HFF-Myc (cell line): ENCODE measurements at regions not wholly inside any gene's neighbourhood (a gene's known extent, or its start where the extent isn't known, plus 50 kb on each side); places are given as distances from the start of the nearest gene placed in this dataset.

ENCODE experiments used
- DNase-seq: peaks from one replicate; pipeline ENCODE4 v3.0.0-alpha.2; 2011; ENCODE audit warnings: low read depth; ENCODE audit errors: extremely low read depth
- H3K4me3 ChIP-seq: replicated peaks from 2 replicates; pipeline ENCODE4 v1.5.1; 2011; ENCODE audit warnings: low read depth, mild to moderate bottlenecking, control low read depth, low read length
- TF ChIP-seq, protein P1 (sequence below): IDR thresholded peaks from 2 replicates; pipeline ENCODE4 v1.5.1; 2012; ENCODE audit warnings: mild to moderate bottlenecking, low read depth, low read length, control low read depth; ENCODE audit errors: missing control alignments

DNA sequence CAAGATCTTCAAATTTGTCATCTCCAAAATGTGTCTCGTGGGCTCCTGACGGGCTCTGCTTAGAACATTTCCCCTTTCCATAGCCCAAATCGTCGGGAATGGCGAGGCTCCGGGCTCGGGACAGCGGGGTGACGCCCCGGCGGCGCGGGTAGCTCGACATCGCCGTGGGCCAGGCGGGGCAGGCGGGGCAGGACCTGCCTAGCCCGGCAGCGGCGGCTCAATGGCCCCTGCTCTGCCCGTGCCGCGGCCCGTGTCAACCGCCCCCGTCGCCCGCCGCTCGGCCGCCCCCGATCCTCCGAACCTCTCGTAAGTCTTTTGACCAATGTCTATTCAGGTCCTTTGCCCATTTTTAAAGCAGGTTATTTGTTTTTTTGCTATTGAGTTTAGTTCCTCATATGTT, 111.2 kb downstream of the PMAIP1 start:
- no peak overlapping the region for H3K4me3 ChIP-seq
- DNase-seq, result no peak
- TF ChIP-seq, protein P1, sequence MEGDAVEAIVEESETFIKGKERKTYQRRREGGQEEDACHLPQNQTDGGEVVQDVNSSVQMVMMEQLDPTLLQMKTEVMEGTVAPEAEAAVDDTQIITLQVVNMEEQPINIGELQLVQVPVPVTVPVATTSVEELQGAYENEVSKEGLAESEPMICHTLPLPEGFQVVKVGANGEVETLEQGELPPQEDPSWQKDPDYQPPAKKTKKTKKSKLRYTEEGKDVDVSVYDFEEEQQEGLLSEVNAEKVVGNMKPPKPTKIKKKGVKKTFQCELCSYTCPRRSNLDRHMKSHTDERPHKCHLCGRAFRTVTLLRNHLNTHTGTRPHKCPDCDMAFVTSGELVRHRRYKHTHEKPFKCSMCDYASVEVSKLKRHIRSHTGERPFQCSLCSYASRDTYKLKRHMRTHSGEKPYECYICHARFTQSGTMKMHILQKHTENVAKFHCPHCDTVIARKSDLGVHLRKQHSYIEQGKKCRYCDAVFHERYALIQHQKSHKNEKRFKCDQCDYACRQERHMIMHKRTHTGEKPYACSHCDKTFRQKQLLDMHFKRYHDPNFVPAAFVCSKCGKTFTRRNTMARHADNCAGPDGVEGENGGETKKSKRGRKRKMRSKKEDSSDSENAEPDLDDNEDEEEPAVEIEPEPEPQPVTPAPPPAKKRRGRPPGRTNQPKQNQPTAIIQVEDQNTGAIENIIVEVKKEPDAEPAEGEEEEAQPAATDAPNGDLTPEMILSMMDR, result no peak

DNA sequence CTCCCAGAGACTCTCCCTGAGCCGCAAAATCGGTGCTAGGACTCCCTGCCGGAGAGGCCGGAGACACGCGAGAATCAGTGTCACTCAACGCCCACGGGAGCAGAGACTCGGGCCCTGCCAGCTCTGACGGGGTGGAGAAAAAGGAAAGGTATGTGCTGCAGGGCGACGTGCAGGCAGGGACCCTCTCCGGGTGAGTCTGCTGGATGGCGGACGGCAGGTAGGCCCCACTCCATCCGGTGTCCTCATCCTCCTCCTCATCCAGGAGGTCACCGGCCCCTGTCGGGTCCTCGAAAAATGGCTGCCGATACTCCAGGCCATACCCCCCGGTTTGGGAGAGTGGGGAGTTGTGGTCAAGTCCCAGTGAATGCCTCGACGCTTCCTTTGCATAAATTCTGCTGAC, 110.7 kb downstream of the PMAIP1 start:
- H3K4me3 ChIP-seq, result no peak overlapping the region
- TF ChIP-seq, protein P1, result no peak
- DNase-seq, result no peak

DNA sequence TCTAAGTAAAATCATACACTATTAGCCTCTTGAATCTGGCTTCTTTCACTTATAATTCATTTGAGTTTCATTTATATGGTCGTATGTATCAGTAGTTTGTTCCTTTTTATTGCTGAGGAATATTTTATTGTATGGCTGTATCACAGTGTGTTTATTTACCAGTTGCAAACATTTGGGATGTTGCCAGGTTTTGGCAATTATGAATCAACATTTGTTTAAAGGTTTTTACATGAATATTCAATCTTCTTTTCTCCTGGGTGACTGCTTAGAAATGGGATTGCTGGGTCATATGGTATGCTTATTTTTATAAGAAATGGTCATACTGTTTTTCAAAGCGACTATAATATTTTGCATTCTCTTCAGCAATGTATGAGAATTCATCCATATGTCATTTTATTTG, 107.9 kb downstream of the PMAIP1 start:
- TF ChIP-seq, protein P1, result no peak
- H3K4me3 ChIP-seq, result no peak overlapping the region
- DNase-seq, result no peak

DNA sequence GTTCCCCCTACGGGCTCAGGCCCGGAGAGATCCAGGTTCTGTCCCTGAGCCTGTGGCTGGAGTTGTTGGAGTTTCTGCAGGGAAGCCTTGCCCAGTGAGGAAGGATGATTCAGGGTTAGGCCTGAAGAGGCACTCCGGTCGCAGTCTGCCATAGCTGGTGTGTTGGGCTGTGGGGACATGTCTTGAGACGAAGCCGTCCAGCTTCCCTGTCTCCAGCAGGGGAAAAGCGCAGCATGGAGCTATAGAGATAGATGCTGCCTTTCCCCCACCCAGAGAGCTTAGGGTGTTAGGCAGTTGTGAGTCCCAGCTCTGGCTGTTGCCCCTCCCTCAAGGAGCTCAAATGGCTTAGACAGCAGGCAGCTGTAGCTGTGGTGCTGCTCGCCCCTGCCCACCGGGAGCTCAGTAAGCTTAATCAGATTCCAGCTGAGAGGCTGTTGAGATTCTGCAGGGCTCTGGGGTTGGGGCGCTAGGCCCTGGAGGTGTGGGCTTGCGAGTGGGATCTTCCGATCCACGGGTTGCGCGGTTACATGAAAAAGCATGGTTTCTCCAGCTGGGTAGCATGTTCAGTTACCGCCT, 103.9 kb downstream of the PMAIP1 start:
- no peak for DNase-seq
- TF ChIP-seq, protein P1, result no peak
- no peak overlapping the region for H3K4me3 ChIP-seq

DNA sequence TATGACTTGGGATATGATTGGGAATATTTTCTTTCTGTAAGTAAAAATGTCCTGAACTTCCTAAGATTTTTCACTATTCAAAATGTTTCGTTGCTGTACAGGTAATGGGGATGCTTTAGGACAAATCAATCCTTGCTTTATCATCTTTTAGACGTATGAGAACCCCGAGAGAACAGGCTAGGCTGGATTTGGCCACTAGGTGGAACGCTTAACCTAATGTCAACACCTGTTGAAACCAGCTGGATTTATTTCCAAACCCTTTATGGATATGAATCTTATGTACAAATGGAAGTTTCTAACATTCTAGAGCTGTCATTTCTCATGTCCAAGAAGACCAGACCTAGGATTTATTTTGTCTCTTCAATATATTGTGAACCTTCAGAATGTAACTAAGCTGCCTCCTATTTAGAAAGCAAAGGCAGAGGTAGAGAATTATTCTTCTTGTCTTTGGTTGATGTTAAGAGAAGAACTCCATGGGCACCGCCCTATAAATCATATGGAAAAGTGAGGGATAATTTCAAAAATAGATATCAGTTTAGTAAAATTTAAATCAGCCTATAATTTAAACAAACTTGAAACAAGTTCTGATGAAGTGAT, 96.7 kb downstream of the PMAIP1 start:
- TF ChIP-seq, protein P1, result peak; percentile 78
- DNase-seq, result no peak

DNA sequence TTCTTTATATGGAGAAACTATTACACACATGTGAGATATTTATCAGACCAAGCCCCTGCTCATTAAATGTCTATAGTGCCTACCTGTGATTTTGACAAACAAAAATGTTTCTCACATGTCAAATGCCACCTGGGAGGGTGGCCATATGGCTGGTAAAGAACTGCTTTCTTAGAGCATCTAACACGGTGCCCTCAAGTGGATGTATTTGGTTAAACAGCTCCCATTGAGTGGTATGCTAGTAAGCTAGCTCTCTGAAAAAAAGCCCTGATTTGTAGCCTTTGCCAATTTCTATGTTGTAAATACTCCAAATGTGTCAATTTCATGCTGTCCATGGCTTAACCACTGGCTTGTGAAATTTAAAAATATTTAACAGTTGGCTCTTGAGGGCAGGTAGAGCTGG, 94.6 kb downstream of the PMAIP1 start:
- H3K4me3 ChIP-seq, result no peak overlapping the region
- DNase-seq, result no peak
- TF ChIP-seq, protein P1, result no peak

More for the DNA sequence above, 96.7 kb downstream of the PMAIP1 start:
- no peak overlapping the region for H3K4me3 ChIP-seq

DNA sequence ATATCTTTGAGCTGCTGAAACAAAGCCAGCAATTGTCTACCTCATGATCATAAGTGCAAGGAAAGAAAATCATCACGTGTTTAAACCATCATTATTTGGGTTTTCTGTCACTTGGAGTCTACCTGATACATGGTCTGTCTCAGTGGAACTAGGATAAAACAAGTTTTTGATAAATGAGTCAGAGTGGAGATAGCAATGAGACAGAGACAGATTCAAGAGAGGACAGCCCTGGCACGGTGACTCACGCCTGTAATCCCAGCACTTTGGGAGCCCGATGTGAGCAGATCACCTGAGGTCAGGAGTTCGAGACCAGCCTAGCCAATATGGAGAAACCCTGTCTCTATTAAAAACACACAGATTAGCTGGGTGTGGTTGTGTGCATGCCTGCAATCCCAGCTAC, 93.8 kb downstream of the PMAIP1 start:
- H3K4me3 ChIP-seq, result no peak overlapping the region
- TF ChIP-seq, protein P1, result no peak
- DNase-seq, result no peak
